GM12892 (cell line): ENCODE measurements at regions not wholly inside any gene's neighbourhood (a gene's known extent, or its start where the extent isn't known, plus 50 kb on each side); places are given as distances from the start of the nearest gene placed in this dataset.

Source experiments
- POLR2A ChIP-seq: IDR thresholded peaks from 2 replicates; pipeline ENCODE4 v1.6.1; 2011; ENCODE audit warnings: low read depth, low read length, control low read depth
- POLR2AphosphoS5 ChIP-seq: IDR thresholded peaks from 2 replicates; pipeline ENCODE4 v1.6.1; 2011; ENCODE audit warnings: low read depth, low read length, control low read depth
- TAF1 ChIP-seq: IDR thresholded peaks from 2 replicates; pipeline ENCODE4 v1.6.1; 2011; ENCODE audit warnings: low read depth, mild to moderate bottlenecking, control low read depth, low read length, borderline replicate concordance

GRCh38 chr1:5269901-5270300 is 615.5 kb downstream of the AJAP1 start:
- TF ChIP-seq POLR2A (no peak), TAF1 (no peak), POLR2AphosphoS5 (no peak)
